Caco-2 (cell line): ENCODE measurements at regions not wholly inside any gene's neighbourhood (a gene's known extent, or its start where the extent isn't known, plus 50 kb on each side); places are given as distances from the start of the nearest gene placed in this dataset.
A peak's percentile ranks its signal among the peaks of the same experiment; 100 is the strongest.

Experiments
- BruUV-seq: library from RNA; stranded (reverse); fragments of 400-500 nt; replicated peaks from 2 replicates; lab custom pipeline; 2021; lab: Mats Ljungman, UMichigan
- CTCF ChIA-PET: fragments of 300-600 bp; sonication (Branson Sonifier 250); formaldehyde crosslinking; loops from one replicate; lab custom pipeline; 2022; ENCODE audit warnings: antibody characterized with exemption; lab: Charles Lee
- POLR2A ChIA-PET: fragments of 300-600 bp; sonication (Branson Sonifier 250); formaldehyde crosslinking; loops from one replicate; lab custom pipeline; 2022; ENCODE audit warnings: antibody characterized with exemption; lab: Charles Lee
- DNase-seq, 2 experiments: peaks; one replicate each; pipeline versions ENCODE4 v3.0.0 to v3.0.0-alpha.2; 2020 to 2022
- H3K27me3 ChIP-seq: replicated peaks from 2 replicates; pipeline ENCODE4 v1.6.0; 2011; ENCODE audit warnings: low read length; ENCODE audit not compliant: control insufficient read depth, insufficient read depth
- H3K36me3 ChIP-seq: 2 replicates; pipeline ENCODE4 v1.5.1; 2011; ENCODE audit warnings: low read length; ENCODE audit not compliant: control insufficient read depth, insufficient read depth
- H3K4me1 ChIP-seq: fragments of 250-450 bp; sonication (Bioruptor Pico); 2 replicates; pipeline ENCODE4 v1.5.1; 2020; ENCODE audit warnings: mild to moderate bottlenecking
- H3K4me3 ChIP-seq: 2 replicates; pipeline ENCODE4 v1.5.1; 2011; ENCODE audit warnings: low read depth, mild to moderate bottlenecking, control low read depth, low read length
- H3K9me3 ChIP-seq: fragments of 250-450 bp; sonication (Bioruptor Pico); 2 replicates; pipeline ENCODE4 v1.5.1; 2020; ENCODE audit warnings: mild to moderate bottlenecking, moderate library complexity
- H3K27ac Mint-ChIP-seq: one replicate; pipeline ENCODE4 v1.8.0; 2022; ENCODE audit warnings: mixed read lengths; ENCODE audit not compliant: unreplicated experiment
- H3K27me3 Mint-ChIP-seq: one replicate; pipeline ENCODE4 v1.8.0; 2022; ENCODE audit warnings: mixed read lengths; ENCODE audit not compliant: insufficient read depth, unreplicated experiment
- H3K36me3 Mint-ChIP-seq: one replicate; pipeline ENCODE4 v1.8.0; 2022; ENCODE audit warnings: mild to moderate bottlenecking, mixed read lengths; ENCODE audit not compliant: insufficient read depth, unreplicated experiment
- H3K4me1 Mint-ChIP-seq: one replicate; pipeline ENCODE4 v1.8.0; 2022; ENCODE audit warnings: low read depth, mixed read lengths; ENCODE audit not compliant: unreplicated experiment
- H3K4me3 Mint-ChIP-seq: one replicate; pipeline ENCODE4 v1.8.0; 2022; ENCODE audit warnings: mild to moderate bottlenecking, moderate library complexity, mixed read lengths; ENCODE audit not compliant: unreplicated experiment
- H3K9me3 Mint-ChIP-seq: one replicate; pipeline ENCODE4 v1.8.0; 2022; ENCODE audit warnings: mixed read lengths; ENCODE audit not compliant: unreplicated experiment
- CTCF ChIP-seq, 2 experiments: fragments of 200-600 bp in 1 of 2; IDR thresholded peaks; 1 replicate in 1 of 2; 2 replicates in 1 of 2; pipeline versions ENCODE4 v1.5.1 to v1.8.0; 2011 to 2022; ENCODE audit warnings: antibody characterized with exemption in 1 of 2, control low read depth in 1 of 2, inconsistent platforms in 1 of 2, low read depth in 1 of 2, low read length in 1 of 2, mild to moderate bottlenecking in 1 of 2, moderate library complexity in 1 of 2; ENCODE audit not compliant: insufficient read depth in 1 of 2, severe bottlenecking in 1 of 2, unreplicated experiment in 1 of 2
- intact Hi-C: fragments of 100-400 bp; cut with micrococcal nuclease; formaldehyde crosslinking; loops from one replicate; pipeline ENCODE4 v1.10.0; 2022; ENCODE audit not compliant: unreplicated experiment

- no peaks in the 10 kb centered on the region for H3K36me3 Mint-ChIP-seq
These were observed 277.1 kb upstream of the PCDH15 start for GRCh38 chr10:55078121-55078520.

GRCh38 chr10:55065185-55065584 is 264.2 kb upstream of the PCDH15 start:
- peak in 1 of 2 experiments; percentile 70 for DNase-seq

More at GRCh38 chr10:55078121-55078520, 277.1 kb upstream of the PCDH15 start:
- Mint-ChIP-seq H3K4me1 (no peaks in the 10 kb centered on the region), H3K4me3 (no peak overlapping the region), H3K9me3 (peaks cover 11% of the 10 kb centered on the region), H3K27ac (no peak overlapping the region), H3K27me3 (no peaks in the 10 kb centered on the region)
- intact Hi-C loops, result no loop called here
- Histone ChIP-seq H3K9me3 (no peaks in the 10 kb centered on the region; the same call in 1 of the 2 replicates), H3K4me3 (no peak overlapping the region), H3K27me3 (no peaks in the 10 kb centered on the region), H3K36me3 (no peaks in the 10 kb centered on the region), H3K4me1 (no peaks in the 10 kb centered on the region)
- no peak for TF ChIP-seq CTCF (IDR thresholded peaks at IDR 0.05; ENCODE audit: insufficient read depth in 1 of 2, low read depth in 1 of 2, low read length in 1 of 2, severe bottlenecking in 1 of 2, unreplicated experiment in 1 of 2)
- ChIA-PET CTCF (no interaction called here), POLR2A (no interaction called here)
- BruUV-seq, result no TSS peak
- no peak for DNase-seq

GRCh38 chr10:55063811-55064210 is 262.8 kb upstream of the PCDH15 start:
- H3K27me3 Mint-ChIP-seq, result no peaks in the 10 kb centered on the region
- POLR2A ChIA-PET, result no interaction called here
- Histone ChIP-seq H3K9me3 (peaks cover 6% of the 10 kb centered on the region; the same call in 1 of the 2 replicates), H3K4me1 (peaks cover 27% of the 10 kb centered on the region), H3K27me3 (no peaks in the 10 kb centered on the region), H3K4me3 (no peak overlapping the region), H3K36me3 (no peaks in the 10 kb centered on the region)
- DNase-seq, result no peak
- CTCF ChIA-PET, result no interaction called here
- TF ChIP-seq CTCF (IDR thresholded peaks at IDR 0.05; ENCODE audit: insufficient read depth in 1 of 2, low read depth in 1 of 2, low read length in 1 of 2, severe bottlenecking in 1 of 2, unreplicated experiment in 1 of 2), result no peak
- intact Hi-C loops, result no loop called here
- no peaks in the 10 kb centered on the region for H3K36me3 Mint-ChIP-seq
- peaks cover 7% of the 10 kb centered on the region for H3K4me1 Mint-ChIP-seq
- H3K27ac Mint-ChIP-seq, result no peak overlapping the region
- H3K9me3 Mint-ChIP-seq, result no peaks in the 10 kb centered on the region
- no TSS peak for BruUV-seq
- H3K4me3 Mint-ChIP-seq, result no peak overlapping the region

More at GRCh38 chr10:55065185-55065584, 264.2 kb upstream of the PCDH15 start:
- H3K4me1 Mint-ChIP-seq, result peaks cover 7% of the 10 kb centered on the region
- ChIA-PET POLR2A (no interaction called here), CTCF (no interaction called here)
- no peaks in the 10 kb centered on the region for H3K36me3 Mint-ChIP-seq
- no peak overlapping the region for H3K4me3 ChIP-seq
- no peaks in the 10 kb centered on the region for H3K27me3 ChIP-seq
- H3K9me3 ChIP-seq, result peaks cover 6% of the 10 kb centered on the region; the same call in 1 of the 2 replicates
- intact Hi-C loops, result loop anchor here (5.0 kb wide), 2 partner anchors 78 to 1468 kb away; no protein-coding TSS in a partner anchor
- peak overlapping the region; percentile 0 for H3K4me3 Mint-ChIP-seq
- TF ChIP-seq CTCF (IDR thresholded peaks at IDR 0.05; ENCODE audit: insufficient read depth in 1 of 2, low read depth in 1 of 2, low read length in 1 of 2, severe bottlenecking in 1 of 2, unreplicated experiment in 1 of 2), result no peak
- H3K9me3 Mint-ChIP-seq, result no peaks in the 10 kb centered on the region
- no peaks in the 10 kb centered on the region for H3K36me3 ChIP-seq
- H3K27ac Mint-ChIP-seq, result peak overlapping the region; percentile 38
- H3K27me3 Mint-ChIP-seq, result no peaks in the 10 kb centered on the region
- BruUV-seq, result no TSS peak
- H3K4me1 ChIP-seq, result peaks cover 27% of the 10 kb centered on the region
